ENCODE measurements at regions not wholly inside any gene's neighbourhood (a gene's known extent, or its start where the extent isn't known, plus 50 kb on each side); places are given as distances from the start of the nearest gene placed in this dataset.

- Histone ChIP-seq H3K4me1 (ENCODE audit: insufficient read depth, low read length) (peaks cover 18% of the 10 kb centered on the region), H3K36me3 (ENCODE audit: insufficient read depth, low read length) (no peaks in the 10 kb centered on the region), H3K9ac (ENCODE audit: low read depth, low read length) (no peak overlapping the region), H3K9me3 (ENCODE audit: control insufficient read depth, insufficient read depth, low read length) (peaks cover 5% of the 10 kb centered on the region; the same call in 1 of the 2 replicates)
These were observed 154.1 kb upstream of the FUT8 start for GRCh38 chr14:65258391-65258790.

DNA sequence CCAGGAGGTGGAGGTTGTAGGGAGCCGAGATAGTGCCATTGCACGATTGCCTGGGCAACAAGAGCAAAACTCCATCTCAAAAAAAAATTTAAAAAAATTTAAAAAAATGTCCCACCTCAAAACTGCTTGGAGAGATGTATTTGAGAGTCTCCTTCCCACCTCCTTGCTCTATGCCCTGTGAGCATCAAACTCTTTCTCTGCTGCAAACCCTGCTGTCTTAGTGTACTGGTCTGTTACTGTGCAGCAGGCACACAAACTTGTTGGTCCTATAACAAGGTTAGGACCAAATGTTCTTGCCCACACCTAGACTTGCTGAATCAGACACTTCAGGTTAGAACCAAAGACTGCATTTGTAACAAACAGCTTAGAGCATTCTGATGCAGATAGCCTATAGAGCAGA, 153.5 kb upstream of the FUT8 start:
- Histone ChIP-seq H3K9me3 (ENCODE audit: control insufficient read depth, insufficient read depth, low read length) (peaks cover 5% of the 10 kb centered on the region; the same call in 1 of the 2 replicates), H3K9ac (ENCODE audit: low read depth, low read length) (no peak overlapping the region), H3K36me3 (ENCODE audit: insufficient read depth, low read length) (no peaks in the 10 kb centered on the region), H3K4me1 (ENCODE audit: insufficient read depth, low read length) (peaks cover 18% of the 10 kb centered on the region)

- H3K4me1 ChIP-seq (ENCODE audit: insufficient read depth, low read length) = peaks cover 7% of the 10 kb centered on the region
- H3K9me3 ChIP-seq (ENCODE audit: control insufficient read depth, insufficient read depth, low read length) = peaks cover 5% of the 10 kb centered on the region; the same call in 1 of the 2 replicates
- no peaks in the 10 kb centered on the region for H3K36me3 ChIP-seq (ENCODE audit: insufficient read depth, low read length)
- H3K9ac ChIP-seq (ENCODE audit: low read depth, low read length) = no peak overlapping the region
These were observed 151.7 kb upstream of the FUT8 start for GRCh38 chr14:65260786-65261185.

DNA sequence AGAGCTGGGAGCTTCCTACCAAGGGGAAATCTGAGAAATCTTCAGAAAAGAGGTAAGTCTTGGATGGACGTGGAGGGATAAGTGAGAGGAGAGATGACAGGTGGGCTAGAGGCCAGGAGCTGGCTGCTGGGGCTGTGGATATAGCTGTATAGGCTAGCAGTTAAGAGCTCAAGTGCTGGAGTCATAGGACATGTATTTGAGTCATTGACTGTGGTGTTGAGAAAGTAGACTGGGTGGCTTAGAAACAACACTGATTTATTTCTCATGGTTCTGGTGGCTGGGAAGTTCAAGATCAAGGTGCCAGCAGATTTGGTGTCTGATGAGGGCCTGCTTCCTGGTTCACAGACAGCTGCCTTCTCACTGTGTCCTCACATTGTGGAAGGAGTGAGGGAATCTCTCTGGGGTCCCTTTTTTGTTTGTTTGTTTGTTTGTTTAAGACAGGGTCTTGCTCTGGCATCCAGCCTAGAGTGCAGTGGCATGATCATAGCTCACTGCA, 151.1 kb upstream of the FUT8 start:
- no peaks in the 10 kb centered on the region for H3K36me3 ChIP-seq (ENCODE audit: insufficient read depth, low read length)
- H3K9ac ChIP-seq (ENCODE audit: low read depth, low read length) = no peak overlapping the region
- H3K4me1 ChIP-seq (ENCODE audit: insufficient read depth, low read length) = peaks cover 3% of the 10 kb centered on the region; the same call in 1 of the 2 replicates
- H3K9me3 ChIP-seq (ENCODE audit: control insufficient read depth, insufficient read depth, low read length) = peaks cover 5% of the 10 kb centered on the region; the same call in 1 of the 2 replicates

DNA sequence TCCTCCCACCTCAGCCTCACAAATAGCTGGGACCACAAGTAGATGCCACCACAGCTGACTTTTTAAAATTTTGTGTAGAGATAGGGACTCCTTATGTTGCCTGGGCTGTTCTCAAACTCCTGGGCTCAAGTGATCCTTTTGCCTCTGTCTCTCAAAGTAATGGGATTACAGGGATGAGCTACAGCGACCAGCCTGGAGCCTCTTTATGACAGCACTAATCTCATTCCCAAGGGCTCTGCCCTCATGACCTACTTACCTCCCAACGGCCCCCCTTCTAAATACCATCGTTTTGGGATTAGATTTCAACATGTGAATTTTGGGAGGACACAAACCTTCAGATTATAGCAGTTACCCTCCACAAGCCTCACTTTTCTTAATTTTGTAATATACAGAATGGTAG, 150.6 kb upstream of the FUT8 start:
- Histone ChIP-seq H3K9ac (ENCODE audit: low read depth, low read length) (no peak overlapping the region), H3K4me1 (ENCODE audit: insufficient read depth, low read length) (peaks cover 3% of the 10 kb centered on the region; the same call in 1 of the 2 replicates), H3K36me3 (ENCODE audit: insufficient read depth, low read length) (no peaks in the 10 kb centered on the region), H3K9me3 (ENCODE audit: control insufficient read depth, insufficient read depth, low read length) (peaks cover 5% of the 10 kb centered on the region; the same call in 1 of the 2 replicates)

DNA sequence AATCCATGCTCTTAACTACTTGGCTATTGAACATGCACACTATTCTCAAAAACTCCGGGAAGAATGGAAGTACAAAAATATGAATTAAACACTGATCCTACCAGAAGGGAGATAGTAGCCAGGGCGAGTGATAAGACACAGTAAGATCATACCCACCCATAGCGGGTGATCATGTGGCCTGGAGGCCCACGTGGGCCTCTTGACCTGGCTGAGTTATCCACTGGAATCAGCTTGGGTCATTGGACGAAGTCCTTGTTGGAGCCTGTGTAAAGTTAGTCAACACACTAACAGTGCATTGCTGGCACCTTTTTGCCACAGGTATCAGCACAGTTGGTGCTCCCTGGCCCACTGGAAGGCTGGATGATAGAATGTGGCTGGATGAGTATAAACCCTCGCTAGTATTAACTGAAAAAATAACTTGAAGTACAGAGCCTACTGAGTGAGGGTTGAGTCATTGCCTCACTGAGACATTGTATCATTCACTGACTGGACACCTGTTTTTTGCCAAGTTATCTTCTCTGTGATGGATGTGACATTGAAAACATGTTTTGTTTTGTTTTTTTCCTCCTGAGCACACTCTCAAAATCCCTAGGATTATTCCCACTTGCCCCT, 149.2 kb upstream of the FUT8 start:
- Histone ChIP-seq H3K9me3 (ENCODE audit: control insufficient read depth, insufficient read depth, low read length) (peaks cover 5% of the 10 kb centered on the region; the same call in 1 of the 2 replicates), H3K36me3 (ENCODE audit: insufficient read depth, low read length) (no peaks in the 10 kb centered on the region), H3K4me1 (ENCODE audit: insufficient read depth, low read length) (no peaks in the 10 kb centered on the region), H3K9ac (ENCODE audit: low read depth, low read length) (no peak overlapping the region)

- no peak overlapping the region for H3K9ac ChIP-seq (ENCODE audit: low read depth, low read length)
- H3K4me1 ChIP-seq (ENCODE audit: insufficient read depth, low read length) = no peaks in the 10 kb centered on the region
- H3K9me3 ChIP-seq (ENCODE audit: control insufficient read depth, insufficient read depth, low read length) = no peaks in the 10 kb centered on the region
- no peaks in the 10 kb centered on the region for H3K36me3 ChIP-seq (ENCODE audit: insufficient read depth, low read length)
These were observed 144.7 kb upstream of the FUT8 start for GRCh38 chr14:65267856-65268255.

DNA sequence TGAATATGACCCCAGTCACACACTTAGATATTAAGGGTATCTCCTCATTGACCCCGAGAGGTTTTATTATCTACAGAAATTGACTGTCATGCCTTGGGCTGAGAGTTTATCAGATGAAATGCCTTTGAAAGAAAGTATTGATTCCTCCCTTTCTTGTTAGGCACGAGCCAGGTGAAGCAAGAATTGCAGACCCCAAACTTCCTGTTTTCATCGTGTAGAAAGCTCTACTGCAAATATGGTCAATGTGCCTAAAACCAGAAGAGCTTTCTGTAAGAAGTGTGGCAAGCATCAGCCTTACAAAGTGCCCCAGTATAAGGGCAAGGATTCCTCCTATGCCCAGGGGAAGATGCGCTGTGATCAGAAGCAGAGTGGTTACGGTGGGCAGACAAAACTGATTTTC, 143.9 kb upstream of the FUT8 start:
- Histone ChIP-seq H3K9ac (ENCODE audit: low read depth, low read length) (no peak overlapping the region), H3K4me1 (ENCODE audit: insufficient read depth, low read length) (no peaks in the 10 kb centered on the region), H3K9me3 (ENCODE audit: control insufficient read depth, insufficient read depth, low read length) (no peaks in the 10 kb centered on the region), H3K36me3 (ENCODE audit: insufficient read depth, low read length) (no peaks in the 10 kb centered on the region)

GRCh38 chr14:65269732-65270131, 142.8 kb upstream of the FUT8 start:
- no peaks in the 10 kb centered on the region for H3K9me3 ChIP-seq (ENCODE audit: control insufficient read depth, insufficient read depth, low read length)
- no peak overlapping the region for H3K9ac ChIP-seq (ENCODE audit: low read depth, low read length)
- no peaks in the 10 kb centered on the region for H3K36me3 ChIP-seq (ENCODE audit: insufficient read depth, low read length)
- H3K4me1 ChIP-seq (ENCODE audit: insufficient read depth, low read length) = no peaks in the 10 kb centered on the region

- H3K36me3 ChIP-seq (ENCODE audit: insufficient read depth, low read length) = no peaks in the 10 kb centered on the region
- peaks cover 8% of the 10 kb centered on the region; the same call in 1 of the 2 replicates for H3K4me1 ChIP-seq (ENCODE audit: insufficient read depth, low read length)
- H3K9ac ChIP-seq (ENCODE audit: low read depth, low read length) = no peak overlapping the region
- no peaks in the 10 kb centered on the region for H3K9me3 ChIP-seq (ENCODE audit: control insufficient read depth, insufficient read depth, low read length)
These were observed 135.5 kb upstream of the FUT8 start for GRCh38 chr14:65277027-65277426.

GRCh38 chr14:65277580-65278270, 134.8 kb upstream of the FUT8 start:
- no peaks in the 10 kb centered on the region for H3K9me3 ChIP-seq (ENCODE audit: control insufficient read depth, insufficient read depth, low read length)
- H3K9ac ChIP-seq (ENCODE audit: low read depth, low read length) = no peak overlapping the region
- no peaks in the 10 kb centered on the region for H3K36me3 ChIP-seq (ENCODE audit: insufficient read depth, low read length)
- H3K4me1 ChIP-seq (ENCODE audit: insufficient read depth, low read length) = peaks cover 14% of the 10 kb centered on the region

DNA sequence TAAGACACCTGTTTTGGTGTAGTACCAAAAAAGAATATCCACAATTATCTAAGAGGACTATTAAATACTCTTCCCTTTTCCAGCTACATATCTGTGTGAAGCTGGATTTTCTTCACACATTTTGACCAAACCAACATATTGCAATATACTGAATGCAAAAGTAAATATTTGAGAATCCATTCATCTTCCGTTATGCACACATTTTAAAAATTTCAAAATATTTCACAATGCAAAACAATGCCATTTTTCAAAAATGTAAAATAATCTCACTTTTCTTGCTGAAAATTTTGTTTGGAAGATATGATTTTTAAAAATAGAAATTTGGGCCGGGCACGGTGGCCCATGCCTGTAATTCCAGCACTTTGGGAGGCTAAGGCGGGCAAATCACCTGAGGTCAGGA, 133.9 kb upstream of the FUT8 start:
- H3K36me3 ChIP-seq (ENCODE audit: insufficient read depth, low read length) = no peaks in the 10 kb centered on the region
- peaks cover 21% of the 10 kb centered on the region for H3K4me1 ChIP-seq (ENCODE audit: insufficient read depth, low read length)
- H3K9ac ChIP-seq (ENCODE audit: low read depth, low read length) = no peak overlapping the region
- H3K9me3 ChIP-seq (ENCODE audit: control insufficient read depth, insufficient read depth, low read length) = no peaks in the 10 kb centered on the region

GRCh38 chr14:65279510-65279909, 133.0 kb upstream of the FUT8 start:
- no peak overlapping the region for H3K9ac ChIP-seq (ENCODE audit: low read depth, low read length)
- no peaks in the 10 kb centered on the region for H3K9me3 ChIP-seq (ENCODE audit: control insufficient read depth, insufficient read depth, low read length)
- H3K4me1 ChIP-seq (ENCODE audit: insufficient read depth, low read length) = peaks cover 21% of the 10 kb centered on the region
- H3K36me3 ChIP-seq (ENCODE audit: insufficient read depth, low read length) = no peaks in the 10 kb centered on the region

- Histone ChIP-seq H3K4me1 (ENCODE audit: insufficient read depth, low read length) (peaks cover 21% of the 10 kb centered on the region), H3K9ac (ENCODE audit: low read depth, low read length) (no peak overlapping the region), H3K36me3 (ENCODE audit: insufficient read depth, low read length) (no peaks in the 10 kb centered on the region), H3K9me3 (ENCODE audit: control insufficient read depth, insufficient read depth, low read length) (no peaks in the 10 kb centered on the region)
These were observed 132.6 kb upstream of the FUT8 start for GRCh38 chr14:65279958-65280357.

DNA sequence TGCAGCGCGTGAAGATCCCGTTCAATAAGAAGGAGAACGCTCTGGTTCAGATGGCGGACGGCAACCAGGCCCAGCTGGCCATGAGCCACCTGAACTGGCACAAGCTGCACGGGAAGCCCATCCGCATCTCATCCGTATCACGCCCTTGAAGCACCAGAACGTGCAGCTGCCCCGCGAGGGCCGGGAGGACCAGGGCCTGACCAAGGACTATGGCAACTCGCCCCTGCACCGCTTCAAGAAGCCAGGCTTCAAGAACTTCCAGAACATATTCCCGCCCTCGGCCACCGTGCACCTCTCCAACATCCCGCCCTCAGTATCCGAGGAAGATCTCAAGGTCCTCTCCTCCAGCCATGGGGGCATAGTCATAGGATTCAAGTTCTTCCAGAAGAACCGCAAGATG, 131.9 kb upstream of the FUT8 start:
- no peaks in the 10 kb centered on the region for H3K9me3 ChIP-seq (ENCODE audit: control insufficient read depth, insufficient read depth, low read length)
- no peak overlapping the region for H3K9ac ChIP-seq (ENCODE audit: low read depth, low read length)
- no peaks in the 10 kb centered on the region for H3K36me3 ChIP-seq (ENCODE audit: insufficient read depth, low read length)
- H3K4me1 ChIP-seq (ENCODE audit: insufficient read depth, low read length) = peaks cover 21% of the 10 kb centered on the region

Measured in ES-I3 (cell line).